ENCODE measurements at regions not wholly inside any gene's neighbourhood (a gene's known extent, or its start where the extent isn't known, plus 50 kb on each side); places are given as distances from the start of the nearest gene placed in this dataset.

GRCh38 chr17:13143001-13143400 lies 125.2 kb upstream of the ELAC2 start:
- ATAC-seq = no peak
- Histone ChIP-seq H3K4me1 (no peaks in the 10 kb centered on the region), H3K9me3 (no peaks in the 10 kb centered on the region), H3K27ac (no peak overlapping the region), H3K27me3 (no peaks in the 10 kb centered on the region), H3K4me3 (no peak overlapping the region), H3K36me3 (no peaks in the 10 kb centered on the region)
- intact Hi-C loops (cut with DNase I) = no loop called here
- no peak for TF ChIP-seq CTCF (IDR thresholded peaks at IDR 0.05)
- no peak for DNase-seq

GRCh38 chr17:13140750-13141149 lies 122.9 kb upstream of the ELAC2 start:
- ATAC-seq (no peak), DNase-seq (no peak)
- Histone ChIP-seq H3K9me3 (no peaks in the 10 kb centered on the region), H3K4me3 (no peak overlapping the region), H3K4me1 (no peaks in the 10 kb centered on the region), H3K27me3 (no peaks in the 10 kb centered on the region), H3K36me3 (no peaks in the 10 kb centered on the region), H3K27ac (no peak overlapping the region)
- intact Hi-C loops (cut with DNase I) = no loop called here
- TF ChIP-seq CTCF (IDR thresholded peaks at IDR 0.05) = no peak

- Histone ChIP-seq H3K4me3 (no peak overlapping the region), H3K36me3 (no peaks in the 10 kb centered on the region), H3K4me1 (no peaks in the 10 kb centered on the region), H3K27ac (no peak overlapping the region), H3K9me3 (no peaks in the 10 kb centered on the region), H3K27me3 (no peaks in the 10 kb centered on the region)
- intact Hi-C loops (cut with DNase I) = no loop called here
- no peak for ATAC-seq
- TF ChIP-seq CTCF (IDR thresholded peaks at IDR 0.05) = no peak
- DNase-seq = no peak
Observed at GRCh38 chr17:13135506-13135905, 117.7 kb upstream of the ELAC2 start.

- Histone ChIP-seq H3K27me3 (no peaks in the 10 kb centered on the region), H3K9me3 (no peaks in the 10 kb centered on the region), H3K4me1 (no peaks in the 10 kb centered on the region), H3K36me3 (no peaks in the 10 kb centered on the region), H3K4me3 (no peak overlapping the region), H3K27ac (no peak overlapping the region)
- TF ChIP-seq CTCF (IDR thresholded peaks at IDR 0.05) = no peak
- no peak for ATAC-seq
- intact Hi-C loops (cut with DNase I) = no loop called here
- DNase-seq = no peak
Observed at GRCh38 chr17:13134076-13134475, 116.2 kb upstream of the ELAC2 start.

GRCh38 chr17:13131225-13131624 lies 113.4 kb upstream of the ELAC2 start:
- intact Hi-C loops (cut with DNase I) = no loop called here
- Histone ChIP-seq H3K4me1 (no peaks in the 10 kb centered on the region), H3K27ac (no peak overlapping the region), H3K9me3 (no peaks in the 10 kb centered on the region), H3K27me3 (no peaks in the 10 kb centered on the region), H3K36me3 (no peaks in the 10 kb centered on the region), H3K4me3 (no peak overlapping the region)
- ATAC-seq = no peak
- DNase-seq = no peak
- no peak for TF ChIP-seq CTCF (IDR thresholded peaks at IDR 0.05)

- DNase-seq (no peak), ATAC-seq (no peak)
- intact Hi-C loops (cut with DNase I) = no loop called here
- no peak for TF ChIP-seq CTCF (IDR thresholded peaks at IDR 0.05)
- no peaks in the 10 kb centered on the region for H3K4me1 ChIP-seq
- H3K27me3 ChIP-seq = no peaks in the 10 kb centered on the region
- H3K36me3 ChIP-seq = no peaks in the 10 kb centered on the region
- H3K27ac ChIP-seq = no peak overlapping the region
- no peak overlapping the region for H3K4me3 ChIP-seq
- H3K9me3 ChIP-seq = no peaks in the 10 kb centered on the region
Observed at GRCh38 chr17:13129356-13129755, 111.5 kb upstream of the ELAC2 start.

All from upper lobe of right lung (tissue), 1 donor.